ENCODE measurements at regions not wholly inside any gene's neighbourhood (a gene's known extent, or its start where the extent isn't known, plus 50 kb on each side); places are given as distances from the start of the nearest gene placed in this dataset.
"Not testable (repeated sequence)": the region's sequence is repeated elsewhere in the genome, so short reads cannot be mapped to it uniquely, and the experiment has no call there.

- WGBS, 2 experiments (ENCODE audit: insufficient coverage in 2 of 2): 87 to 91% methylated on average over 3 to 4 of the region's 5 CpGs
These were observed 223.6 kb upstream of the KIF2A start for GRCh38 chr5:62082370-62082801.

GRCh38 chr5:62083247-62083646, 222.8 kb upstream of the KIF2A start:
- 84 to 94% methylated on average over 4 to 7 of the region's 7 CpGs for WGBS, 2 experiments (ENCODE audit: insufficient coverage in 2 of 2)
- no peak overlapping the region for H3K27ac ChIP-seq (ENCODE audit: low read depth, low read length, severe bottlenecking)

More at GRCh38 chr5:62082370-62082801, 223.6 kb upstream of the KIF2A start:
- no peaks in the 10 kb centered on the region for H3K36me3 ChIP-seq (ENCODE audit: control insufficient read depth, insufficient read depth, low read length)
- no peak overlapping the region for H3K27ac ChIP-seq (ENCODE audit: low read depth, low read length, severe bottlenecking)
- H3K9me3 ChIP-seq (ENCODE audit: control insufficient read depth, low read length): no peaks in the 10 kb centered on the region
- no peak overlapping the region for H3K4me3 ChIP-seq (ENCODE audit: extremely low read depth, insufficient read depth, low read length, poor library complexity, severe bottlenecking)
- H3K4me1 ChIP-seq (ENCODE audit: control insufficient read depth, insufficient read depth, low read length, poor library complexity, severe bottlenecking): no peaks in the 10 kb centered on the region

GRCh38 chr5:62083661-62084060, 222.3 kb upstream of the KIF2A start:
- Histone ChIP-seq H3K9me3 (ENCODE audit: control insufficient read depth, low read length) (no peaks in the 10 kb centered on the region), H3K27ac (ENCODE audit: low read depth, low read length, severe bottlenecking) (no peak overlapping the region), H3K4me3 (ENCODE audit: extremely low read depth, insufficient read depth, low read length, poor library complexity, severe bottlenecking) (no peak overlapping the region), H3K4me1 (ENCODE audit: control insufficient read depth, insufficient read depth, low read length, poor library complexity, severe bottlenecking) (no peaks in the 10 kb centered on the region), H3K36me3 (ENCODE audit: control insufficient read depth, insufficient read depth, low read length) (no peaks in the 10 kb centered on the region)
- 79 to 100% methylated on average over 1 of the region's 1 CpG for WGBS, 2 experiments (ENCODE audit: insufficient coverage in 2 of 2)

More at GRCh38 chr5:62083247-62083646, 222.8 kb upstream of the KIF2A start:
- H3K36me3 ChIP-seq (ENCODE audit: control insufficient read depth, insufficient read depth, low read length): no peaks in the 10 kb centered on the region
- H3K4me1 ChIP-seq (ENCODE audit: control insufficient read depth, insufficient read depth, low read length, poor library complexity, severe bottlenecking): no peaks in the 10 kb centered on the region
- no peaks in the 10 kb centered on the region for H3K9me3 ChIP-seq (ENCODE audit: control insufficient read depth, low read length)
- no peak overlapping the region for H3K4me3 ChIP-seq (ENCODE audit: extremely low read depth, insufficient read depth, low read length, poor library complexity, severe bottlenecking)

- Histone ChIP-seq H3K4me1 (ENCODE audit: control insufficient read depth, insufficient read depth, low read length, poor library complexity, severe bottlenecking) (no peaks in the 10 kb centered on the region), H3K4me3 (ENCODE audit: extremely low read depth, insufficient read depth, low read length, poor library complexity, severe bottlenecking) (no peak overlapping the region), H3K36me3 (ENCODE audit: control insufficient read depth, insufficient read depth, low read length) (no peaks in the 10 kb centered on the region), H3K27ac (ENCODE audit: low read depth, low read length, severe bottlenecking) (no peak overlapping the region), H3K9me3 (ENCODE audit: control insufficient read depth, low read length) (no peaks in the 10 kb centered on the region)
- 86 to 96% methylated on average over 4 to 5 of the region's 8 CpGs for WGBS, 2 experiments (ENCODE audit: insufficient coverage in 2 of 2)
These were observed 221.6 kb upstream of the KIF2A start for GRCh38 chr5:62084391-62084790.

- Histone ChIP-seq H3K36me3 (ENCODE audit: control insufficient read depth, insufficient read depth, low read length) (no peaks in the 10 kb centered on the region), H3K27ac (ENCODE audit: low read depth, low read length, severe bottlenecking) (no peak overlapping the region)
These were observed 215.1 kb upstream of the KIF2A start for GRCh38 chr5:62090953-62091352.

GRCh38 chr5:62093411-62093810, 212.6 kb upstream of the KIF2A start:
- Histone ChIP-seq H3K9me3 (ENCODE audit: control insufficient read depth, low read length) (no peaks in the 10 kb centered on the region), H3K4me1 (ENCODE audit: control insufficient read depth, insufficient read depth, low read length, poor library complexity, severe bottlenecking) (no peaks in the 10 kb centered on the region), H3K36me3 (ENCODE audit: control insufficient read depth, insufficient read depth, low read length) (no peaks in the 10 kb centered on the region), H3K27ac (ENCODE audit: low read depth, low read length, severe bottlenecking) (no peak overlapping the region), H3K4me3 (ENCODE audit: extremely low read depth, insufficient read depth, low read length, poor library complexity, severe bottlenecking) (no peak overlapping the region)
- 67% methylated on average over 1 of the region's 2 CpGs; no CpG with 5 or more reads in 1 of the 2 experiments for WGBS, 2 experiments (ENCODE audit: insufficient coverage in 2 of 2)

More at GRCh38 chr5:62090953-62091352, 215.1 kb upstream of the KIF2A start:
- no peaks in the 10 kb centered on the region for H3K4me1 ChIP-seq (ENCODE audit: control insufficient read depth, insufficient read depth, low read length, poor library complexity, severe bottlenecking)
- no peak overlapping the region for H3K4me3 ChIP-seq (ENCODE audit: extremely low read depth, insufficient read depth, low read length, poor library complexity, severe bottlenecking)
- H3K9me3 ChIP-seq (ENCODE audit: control insufficient read depth, low read length): no peaks in the 10 kb centered on the region

- WGBS, 2 experiments (ENCODE audit: insufficient coverage in 2 of 2): 38% methylated on average over 2 of the region's 3 CpGs; no CpG with 5 or more reads in 1 of the 2 experiments
- Histone ChIP-seq H3K27ac (ENCODE audit: low read depth, low read length, severe bottlenecking) (peak overlapping the region; percentile 13), H3K4me1 (ENCODE audit: control insufficient read depth, insufficient read depth, low read length, poor library complexity, severe bottlenecking) (no peaks in the 10 kb centered on the region)
These were observed 212.0 kb upstream of the KIF2A start for GRCh38 chr5:62093976-62094375.

GRCh38 chr5:62097361-62097760, 208.6 kb upstream of the KIF2A start:
- Histone ChIP-seq H3K4me3 (ENCODE audit: extremely low read depth, insufficient read depth, low read length, poor library complexity, severe bottlenecking) (no peak overlapping the region), H3K27ac (ENCODE audit: low read depth, low read length, severe bottlenecking) (no peak overlapping the region), H3K9me3 (ENCODE audit: control insufficient read depth, low read length) (no peaks in the 10 kb centered on the region), H3K36me3 (ENCODE audit: control insufficient read depth, insufficient read depth, low read length) (no peaks in the 10 kb centered on the region), H3K4me1 (ENCODE audit: control insufficient read depth, insufficient read depth, low read length, poor library complexity, severe bottlenecking) (no peaks in the 10 kb centered on the region)
- WGBS, 2 experiments (ENCODE audit: insufficient coverage in 2 of 2): 80% methylated on average over 1 of the region's 5 CpGs; no CpG with 5 or more reads in 1 of the 2 experiments

More at GRCh38 chr5:62093976-62094375, 212.0 kb upstream of the KIF2A start:
- no peak overlapping the region for H3K4me3 ChIP-seq (ENCODE audit: extremely low read depth, insufficient read depth, low read length, poor library complexity, severe bottlenecking)
- no peaks in the 10 kb centered on the region for H3K9me3 ChIP-seq (ENCODE audit: control insufficient read depth, low read length)
- no peaks in the 10 kb centered on the region for H3K36me3 ChIP-seq (ENCODE audit: control insufficient read depth, insufficient read depth, low read length)

- Histone ChIP-seq H3K9me3 (ENCODE audit: control insufficient read depth, low read length) (peaks cover 5% of the 10 kb centered on the region), H3K27ac (ENCODE audit: low read depth, low read length, severe bottlenecking) (no peak overlapping the region), H3K36me3 (ENCODE audit: control insufficient read depth, insufficient read depth, low read length) (no peaks in the 10 kb centered on the region), H3K4me3 (ENCODE audit: extremely low read depth, insufficient read depth, low read length, poor library complexity, severe bottlenecking) (no peak overlapping the region), H3K4me1 (ENCODE audit: control insufficient read depth, insufficient read depth, low read length, poor library complexity, severe bottlenecking) (no peaks in the 10 kb centered on the region)
- WGBS, 2 experiments (ENCODE audit: insufficient coverage in 2 of 2): 72 to 88% methylated on average over 4 of the region's 4 CpGs
These were observed 205.8 kb upstream of the KIF2A start for GRCh38 chr5:62100201-62100600.

- H3K4me3 ChIP-seq (ENCODE audit: extremely low read depth, insufficient read depth, low read length, poor library complexity, severe bottlenecking); H3K9me3 ChIP-seq (ENCODE audit: control insufficient read depth, low read length); H3K36me3 ChIP-seq (ENCODE audit: control insufficient read depth, insufficient read depth, low read length); H3K27ac ChIP-seq (ENCODE audit: low read depth, low read length, severe bottlenecking); H3K4me1 ChIP-seq (ENCODE audit: control insufficient read depth, insufficient read depth, low read length, poor library complexity, severe bottlenecking): not testable (repeated sequence)
- WGBS, 2 experiments (ENCODE audit: insufficient coverage in 2 of 2): 93 to 100% methylated on average over 2 to 4 of the region's 4 CpGs
These were observed 202.1 kb upstream of the KIF2A start for GRCh38 chr5:62103863-62104262.

GRCh38 chr5:62111428-62111827, 194.6 kb upstream of the KIF2A start:
- H3K27ac ChIP-seq (ENCODE audit: low read depth, low read length, severe bottlenecking): no peak overlapping the region
- H3K36me3 ChIP-seq (ENCODE audit: control insufficient read depth, insufficient read depth, low read length): no peaks in the 10 kb centered on the region
- H3K4me3 ChIP-seq (ENCODE audit: extremely low read depth, insufficient read depth, low read length, poor library complexity, severe bottlenecking): no peak overlapping the region
- no peaks in the 10 kb centered on the region for H3K4me1 ChIP-seq (ENCODE audit: control insufficient read depth, insufficient read depth, low read length, poor library complexity, severe bottlenecking)
- no peaks in the 10 kb centered on the region for H3K9me3 ChIP-seq (ENCODE audit: control insufficient read depth, low read length)

Measured in mesodermal cell (in vitro differentiated cells).